ENCODE measurements at regions not wholly inside any gene's neighbourhood (a gene's known extent, or its start where the extent isn't known, plus 50 kb on each side); places are given as distances from the start of the nearest gene placed in this dataset.

- no peak for TF ChIP-seq ZC3H10 (CRISPR knock-in tag; IDR thresholded peaks at IDR 0.05)
- no peak for TF ChIP-seq CREB5 (CRISPR knock-in tag; IDR thresholded peaks at IDR 0.05; ENCODE audit: low read depth)
- TF ChIP-seq TCF4 (CRISPR knock-in tag; IDR thresholded peaks at IDR 0.05; ENCODE audit: borderline replicate concordance), result no peak
- TF ChIP-seq RARB (CRISPR knock-in tag; IDR thresholded peaks at IDR 0.05), result no peak
- TF ChIP-seq ARNTL (CRISPR knock-in tag; IDR thresholded peaks at IDR 0.05; ENCODE audit: borderline replicate concordance, low read depth), result no peak
- TF ChIP-seq ESRRG (CRISPR knock-in tag; IDR thresholded peaks at IDR 0.05), result no peak
- TF ChIP-seq ZFP30 (CRISPR knock-in tag; IDR thresholded peaks at IDR 0.05), result no peak
- no peak for TF ChIP-seq POU6F1 (CRISPR knock-in tag; IDR thresholded peaks at IDR 0.05; ENCODE audit: borderline replicate concordance, low read depth)
- no peak for TF ChIP-seq ZNF565 (CRISPR knock-in tag; conservative IDR thresholded peaks at IDR 0.05; ENCODE audit: low read depth)
- no peak for TF ChIP-seq PATZ1 (CRISPR knock-in tag; IDR thresholded peaks at IDR 0.05; ENCODE audit: borderline replicate concordance)
These were observed 54.6 kb upstream of the ACTRT2 start for GRCh38 chr1:2966449-2967328.

Data from SK-N-SH treated with all-trans-retinoic acid at 6 μM for 48 hours (cell line).